H9 (cell line): ENCODE measurements at regions not wholly inside any gene's neighbourhood (a gene's known extent, or its start where the extent isn't known, plus 50 kb on each side); places are given as distances from the start of the nearest gene placed in this dataset.

Experiments
- DNase-seq: peaks from one replicate; pipeline ENCODE4 v3.0.0-alpha.2; 2017
- H2AFZ ChIP-seq: one replicate; pipeline ENCODE4 v1.6.1; 2013; ENCODE audit warnings: mild to moderate bottlenecking, low read length, control low read depth, moderate library complexity
- H2AK5ac ChIP-seq: 2 replicates; pipeline ENCODE4 v1.6.1; 2013; ENCODE audit warnings: low read length, control low read depth, mixed read lengths; ENCODE audit not compliant: insufficient read length
- H2BK120ac ChIP-seq: one replicate; pipeline ENCODE4 v1.6.1; 2013; ENCODE audit warnings: low read depth, mild to moderate bottlenecking, low read length, control low read depth, inconsistent platforms; ENCODE audit not compliant: poor library complexity, severe bottlenecking
- H2BK12ac ChIP-seq: 2 replicates; pipeline ENCODE4 v1.6.1; 2013; ENCODE audit warnings: low read length, control low read depth, mixed read lengths, low read depth; ENCODE audit not compliant: insufficient read length
- H2BK15ac ChIP-seq: 2 replicates; pipeline ENCODE4 v1.6.1; 2013; ENCODE audit warnings: low read depth, low read length, control low read depth
- H2BK20ac ChIP-seq: one replicate; pipeline ENCODE4 v1.6.1; 2013; ENCODE audit warnings: low read depth, mild to moderate bottlenecking, low read length, control low read depth, inconsistent platforms; ENCODE audit not compliant: poor library complexity, severe bottlenecking
- H2BK5ac ChIP-seq: 2 replicates; pipeline ENCODE4 v1.6.1; 2013; ENCODE audit warnings: low read length, control low read depth, mixed read lengths; ENCODE audit not compliant: insufficient read length
- H3K14ac ChIP-seq: 2 replicates; pipeline ENCODE4 v1.6.1; 2013; ENCODE audit warnings: low read length, control low read depth; ENCODE audit not compliant: insufficient read depth
- H3K18ac ChIP-seq: 2 replicates; pipeline ENCODE4 v1.6.1; 2013; ENCODE audit warnings: low read depth, mild to moderate bottlenecking, mixed read lengths, low read length, control low read depth; ENCODE audit not compliant: insufficient read length
- H3K23ac ChIP-seq: 2 replicates; pipeline ENCODE4 v1.6.1; 2013; ENCODE audit warnings: low read length, control low read depth, mixed read lengths, low read depth; ENCODE audit not compliant: insufficient read length
- H3K23me2 ChIP-seq: 2 replicates; pipeline ENCODE4 v1.6.1; 2013; ENCODE audit warnings: low read depth, mild to moderate bottlenecking, mixed read lengths, low read length, control low read depth; ENCODE audit not compliant: insufficient read length, poor library complexity, severe bottlenecking
- H3K27ac ChIP-seq: 2 replicates; pipeline ENCODE4 v1.5.1; 2013; ENCODE audit warnings: low read length, control low read depth, mixed read lengths, low read depth; ENCODE audit not compliant: insufficient read length
- H3K27me3 ChIP-seq: 2 replicates; pipeline ENCODE4 v1.6.1; 2013; ENCODE audit warnings: low read length, control low read depth, inconsistent platforms; ENCODE audit not compliant: insufficient read depth
- H3K4ac ChIP-seq: 2 replicates; pipeline ENCODE4 v1.6.1; 2013; ENCODE audit warnings: low read depth, mild to moderate bottlenecking, control low read depth, inconsistent platforms, low read length, moderate library complexity
- H3K4me1 ChIP-seq: 2 replicates; pipeline ENCODE4 v1.6.1; 2013; ENCODE audit warnings: low read length, control low read depth, inconsistent platforms; ENCODE audit not compliant: insufficient read depth
- H3K4me2 ChIP-seq: 2 replicates; pipeline ENCODE4 v1.6.1; 2013; ENCODE audit warnings: low read length, control low read depth, mixed read lengths; ENCODE audit not compliant: insufficient read length, insufficient read depth
- H3K56ac ChIP-seq: 2 replicates; pipeline ENCODE4 v1.6.1; 2013; ENCODE audit warnings: low read depth, mild to moderate bottlenecking, mixed read lengths, low read length, control low read depth; ENCODE audit not compliant: insufficient read length
- H3K79me1 ChIP-seq: 2 replicates; pipeline ENCODE4 v1.6.1; 2013; ENCODE audit warnings: low read depth, mild to moderate bottlenecking, moderate library complexity, low read length, control low read depth, inconsistent platforms; ENCODE audit not compliant: insufficient read depth, poor library complexity, severe bottlenecking
- H3K79me2 ChIP-seq: 2 replicates; pipeline ENCODE4 v1.6.1; 2013; ENCODE audit warnings: low read length, control low read depth, inconsistent platforms; ENCODE audit not compliant: insufficient read depth
- H3K9ac ChIP-seq: 2 replicates; pipeline ENCODE4 v1.6.1; 2013; ENCODE audit warnings: low read length, control low read depth, mixed read lengths; ENCODE audit not compliant: insufficient read length; ENCODE audit errors: extremely low read depth
- H3K9me3 ChIP-seq: one replicate; pipeline ENCODE4 v1.6.1; 2013; ENCODE audit warnings: low read depth, low read length, inconsistent platforms; ENCODE audit not compliant: control insufficient read depth
- H3T11ph ChIP-seq: one replicate; pipeline ENCODE4 v1.6.1; 2013; ENCODE audit warnings: mild to moderate bottlenecking, low read length, control low read depth, inconsistent platforms
- H4K20me1 ChIP-seq: one replicate; pipeline ENCODE4 v1.6.1; 2013; ENCODE audit not compliant: control insufficient read depth, insufficient read length, insufficient read depth
- H4K5ac ChIP-seq: 2 replicates; pipeline ENCODE4 v1.6.1; 2013; ENCODE audit warnings: low read depth, mild to moderate bottlenecking, mixed read lengths, low read length, control low read depth; ENCODE audit not compliant: insufficient read length
- H4K8ac ChIP-seq: replicated peaks from 2 replicates; pipeline ENCODE4 v1.6.1; 2013; ENCODE audit warnings: low read length, control low read depth, mixed read lengths, low read depth; ENCODE audit not compliant: insufficient read length
- H4K91ac ChIP-seq: 2 replicates; pipeline ENCODE4 v1.6.1; 2013; ENCODE audit warnings: low read depth, mild to moderate bottlenecking, moderate library complexity, mixed read lengths, low read length, control low read depth; ENCODE audit not compliant: insufficient read length
- H3K27ac Mint-ChIP-seq, 3 experiments: 2 replicates in 2 of 3; 3 replicates in 1 of 3; pipeline ENCODE4 v1.8.0; 2020 to 2021; ENCODE audit warnings: mixed read lengths in 3 of 3, mild to moderate bottlenecking in 1 of 3, moderate library complexity in 1 of 3
- H3K27me3 Mint-ChIP-seq: 2 replicates; pipeline ENCODE4 v1.8.0; 2021; ENCODE audit warnings: low read depth, mild to moderate bottlenecking, moderate library complexity, mixed read lengths
- H3K36me3 Mint-ChIP-seq, 3 experiments: 2 replicates in 2 of 3; 3 replicates in 1 of 3; pipeline ENCODE4 v1.8.0; 2020 to 2021; ENCODE audit warnings: low read depth in 3 of 3, mixed read lengths in 3 of 3; ENCODE audit not compliant: insufficient read depth in 1 of 3
- H3K4me1 Mint-ChIP-seq, 2 experiments: 2 replicates each; pipeline ENCODE4 v1.8.0; 2020; ENCODE audit warnings: mixed read lengths in 2 of 2
- H3K4me3 Mint-ChIP-seq, 2 experiments: 2 replicates in 1 of 2; 3 replicates in 1 of 2; pipeline ENCODE4 v1.8.0; 2020 to 2021; ENCODE audit warnings: mild to moderate bottlenecking in 2 of 2, mixed read lengths in 2 of 2, moderate library complexity in 1 of 2
- H3K9me3 Mint-ChIP-seq, 2 experiments: 2 replicates in 1 of 2; 3 replicates in 1 of 2; pipeline ENCODE4 v1.8.0; 2020; ENCODE audit warnings: mild to moderate bottlenecking in 2 of 2, mixed read lengths in 2 of 2, moderate library complexity in 1 of 2
- CTCF ChIP-seq: fragments of 200-600 bp; sonication (generic); conservative IDR thresholded peaks from 3 replicates; pipeline ENCODE4 v1.8.0; 2021; ENCODE audit warnings: antibody characterized with exemption, mild to moderate bottlenecking
- WGBS: extraction: QIAGEN DNeasy Blood & Tissue Kit; methylation state at CpG from one replicate; pipeline ENCODE4 v1.1.7; 2013; ENCODE audit warnings: missing lambda C conversion rate, low lambda C conversion rate, mixed read lengths; ENCODE audit not compliant: insufficient read length; ENCODE audit errors: extremely low coverage; 5-methylcytosine and 5-hydroxymethylcytosine counted together

- Histone ChIP-seq H2BK12ac (no peak overlapping the region), H3K9me3 (no peaks in the 10 kb centered on the region)
- no peak overlapping the region; a peak in 1 of 7 replicates for H3K27ac Mint-ChIP-seq
Observed at GRCh38 chrX:116278826-116279225, 108.3 kb downstream of the AGTR2 start.

More at GRCh38 chrX:116278826-116279225, 108.3 kb downstream of the AGTR2 start:
- no peak overlapping the region for H2BK5ac ChIP-seq
- H3K23ac ChIP-seq: no peak overlapping the region
- no peak overlapping the region for H2AK5ac ChIP-seq
- H3K27me3 Mint-ChIP-seq: no peaks in the 10 kb centered on the region
- no peak overlapping the region for H3K56ac ChIP-seq
- H2AFZ ChIP-seq: no peak overlapping the region
- H3K79me1 ChIP-seq: no peaks in the 10 kb centered on the region
- no peak overlapping the region for H3K4me2 ChIP-seq
- WGBS: no CpG with 5 or more reads among the region's 3 CpGs
- 0 out of 5 replicates have a peak, but pooled peaks cover 0 to 3% of the 10 kb centered on the region in 2 experiments for H3K9me3 Mint-ChIP-seq
- no peak overlapping the region for H3K9ac ChIP-seq
- no peaks in the 10 kb centered on the region for H3K23me2 ChIP-seq
- H3K4me1 ChIP-seq: no peaks in the 10 kb centered on the region
- no peaks in the 10 kb centered on the region for H3K36me3 Mint-ChIP-seq
- H2BK15ac ChIP-seq: no peak overlapping the region
- H2BK120ac ChIP-seq: no peak overlapping the region
- no peak overlapping the region for H3T11ph ChIP-seq
- no peak overlapping the region for H2BK20ac ChIP-seq
- H3K14ac ChIP-seq: no peak overlapping the region
- no peak overlapping the region for H3K4ac ChIP-seq
- no peak overlapping the region for H4K91ac ChIP-seq
- no peaks in the 10 kb centered on the region for H4K20me1 ChIP-seq
- no peak for TF ChIP-seq CTCF
- no peak overlapping the region for H3K27ac ChIP-seq
- H4K8ac ChIP-seq: no peak overlapping the region
- H3K4me1 Mint-ChIP-seq: peaks cover 0 to 7% of the 10 kb centered on the region in 2 experiments; a peak in 1 of 4 replicates
- H3K27me3 ChIP-seq: no peaks in the 10 kb centered on the region
- no peak for DNase-seq
- no peak overlapping the region for H3K4me3 Mint-ChIP-seq
- no peaks in the 10 kb centered on the region for H3K79me2 ChIP-seq
- no peak overlapping the region for H4K5ac ChIP-seq
- H3K18ac ChIP-seq: no peak overlapping the region
